HEK293 (cell line): ENCODE measurements at regions not wholly inside any gene's neighbourhood (a gene's known extent, or its start where the extent isn't known, plus 50 kb on each side); places are given as distances from the start of the nearest gene placed in this dataset.

ENCODE experiments used
- CTCF ChIP-seq: fragments of 450-650 bp; formaldehyde crosslinking; IDR thresholded peaks from 2 replicates; pipeline ENCODE4 v1.5.1; 2016; ENCODE audit warnings: missing biosample characterization, missing genetic modification characterization
- REST ChIP-seq: fragments of 450-650 bp; formaldehyde crosslinking; IDR thresholded peaks from 2 replicates; pipeline ENCODE4 v1.5.1; 2016; ENCODE audit warnings: missing biosample characterization, missing genetic modification characterization
- ZBTB21 ChIP-seq: fragments of 450-650 bp; formaldehyde crosslinking; IDR thresholded peaks from 2 replicates; pipeline ENCODE4 v1.5.1; 2017; ENCODE audit warnings: missing biosample characterization, missing genetic modification characterization
- ZNF341 ChIP-seq: fragments of 450-650 bp; formaldehyde crosslinking; IDR thresholded peaks from 2 replicates; pipeline ENCODE4; 2016; ENCODE audit warnings: low read depth, missing biosample characterization, missing genetic modification characterization
- TF ChIP-seq, protein P1 (sequence below): fragments of 450-650 bp; formaldehyde crosslinking; IDR thresholded peaks from 2 replicates; pipeline ENCODE4 v1.5.1; 2016; ENCODE audit warnings: missing biosample characterization, missing genetic modification characterization

GRCh38 chr6:9028086-9028485 is 592.7 kb upstream of the SLC35B3 start:
- TF ChIP-seq ZNF341 (tag by site-specific recombination), result no peak
- no peak for TF ChIP-seq REST (tag by site-specific recombination)
- no peak for TF ChIP-seq CTCF (tag by site-specific recombination)
- no peak for TF ChIP-seq ZBTB21
- TF ChIP-seq, protein P1, sequence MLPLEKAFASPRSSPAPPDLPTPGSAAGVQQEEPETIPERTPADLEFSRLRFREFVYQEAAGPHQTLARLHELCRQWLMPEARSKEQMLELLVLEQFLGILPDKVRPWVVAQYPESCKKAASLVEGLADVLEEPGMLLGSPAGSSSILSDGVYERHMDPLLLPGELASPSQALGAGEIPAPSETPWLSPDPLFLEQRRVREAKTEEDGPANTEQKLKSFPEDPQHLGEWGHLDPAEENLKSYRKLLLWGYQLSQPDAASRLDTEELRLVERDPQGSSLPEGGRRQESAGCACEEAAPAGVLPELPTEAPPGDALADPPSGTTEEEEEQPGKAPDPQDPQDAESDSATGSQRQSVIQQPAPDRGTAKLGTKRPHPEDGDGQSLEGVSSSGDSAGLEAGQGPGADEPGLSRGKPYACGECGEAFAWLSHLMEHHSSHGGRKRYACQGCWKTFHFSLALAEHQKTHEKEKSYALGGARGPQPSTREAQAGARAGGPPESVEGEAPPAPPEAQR (tag by site-specific recombination), result no peak
